ENCODE measurements at regions not wholly inside any gene's neighbourhood (a gene's known extent, or its start where the extent isn't known, plus 50 kb on each side); places are given as distances from the start of the nearest gene placed in this dataset.

DNA sequence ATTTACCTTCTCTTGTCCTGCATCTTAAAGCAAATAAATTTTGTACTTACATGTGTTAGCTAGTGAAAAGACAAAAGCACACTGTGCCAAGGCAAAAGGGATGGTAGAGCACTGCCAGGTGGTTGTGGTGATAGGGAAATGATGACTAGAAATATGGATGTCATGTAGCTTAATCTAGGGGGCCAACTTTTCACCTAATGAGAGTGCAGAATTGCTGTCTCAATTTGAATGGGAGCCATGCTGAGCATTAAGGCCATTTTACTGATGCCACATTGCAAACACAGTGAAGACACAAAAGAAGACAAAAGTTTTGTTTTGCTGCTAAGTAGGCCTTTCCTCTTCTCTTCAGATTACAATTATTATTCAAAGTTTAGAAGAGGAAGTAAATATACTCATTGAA, 274.7 kb downstream of the PDCD6IP start:
- H4K20me1 ChIP-seq (ENCODE audit: insufficient read depth), result no peaks in the 10 kb centered on the region
- no peak overlapping the region for H3K4me2 ChIP-seq (ENCODE audit: low read length)
- H3K27ac ChIP-seq (ENCODE audit: low read length), result no peak overlapping the region
- no peaks in the 10 kb centered on the region for H3K27me3 ChIP-seq (ENCODE audit: insufficient read depth, low read depth, low read length)
- H3K9me2 ChIP-seq (ENCODE audit: insufficient read depth, low read length), result no peaks in the 10 kb centered on the region
- H3K9me3 ChIP-seq (ENCODE audit: low read length), result no peaks in the 10 kb centered on the region
- H3K36me3 ChIP-seq (ENCODE audit: insufficient read depth, low read length), result no peaks in the 10 kb centered on the region
- no peak overlapping the region for H2AFZ ChIP-seq (ENCODE audit: low read depth, low read length)
- no peak overlapping the region for H3K4me3 ChIP-seq (ENCODE audit: low read length)
- TF ChIP-seq EP300 (conservative IDR thresholded peaks at IDR 0.05; ENCODE audit: poor library complexity, severe bottlenecking) (no peak), POLR2AphosphoS5 (IDR thresholded peaks at IDR 0.05) (no peak), SMC3 (conservative IDR thresholded peaks at IDR 0.05; ENCODE audit: poor library complexity) (no peak), TAF1 (IDR thresholded peaks at IDR 0.05; ENCODE audit: low read depth) (no peak), RAD21 (conservative IDR thresholded peaks at IDR 0.05) (no peak), EZH2 (IDR thresholded peaks at IDR 0.05; ENCODE audit: borderline replicate concordance, insufficient read depth, low read length, poor library complexity, severe bottlenecking) (no peak), MXI1 (conservative IDR thresholded peaks at IDR 0.05; ENCODE audit: poor library complexity, severe bottlenecking) (no peak)
- TF ChIP-seq, protein P1, sequence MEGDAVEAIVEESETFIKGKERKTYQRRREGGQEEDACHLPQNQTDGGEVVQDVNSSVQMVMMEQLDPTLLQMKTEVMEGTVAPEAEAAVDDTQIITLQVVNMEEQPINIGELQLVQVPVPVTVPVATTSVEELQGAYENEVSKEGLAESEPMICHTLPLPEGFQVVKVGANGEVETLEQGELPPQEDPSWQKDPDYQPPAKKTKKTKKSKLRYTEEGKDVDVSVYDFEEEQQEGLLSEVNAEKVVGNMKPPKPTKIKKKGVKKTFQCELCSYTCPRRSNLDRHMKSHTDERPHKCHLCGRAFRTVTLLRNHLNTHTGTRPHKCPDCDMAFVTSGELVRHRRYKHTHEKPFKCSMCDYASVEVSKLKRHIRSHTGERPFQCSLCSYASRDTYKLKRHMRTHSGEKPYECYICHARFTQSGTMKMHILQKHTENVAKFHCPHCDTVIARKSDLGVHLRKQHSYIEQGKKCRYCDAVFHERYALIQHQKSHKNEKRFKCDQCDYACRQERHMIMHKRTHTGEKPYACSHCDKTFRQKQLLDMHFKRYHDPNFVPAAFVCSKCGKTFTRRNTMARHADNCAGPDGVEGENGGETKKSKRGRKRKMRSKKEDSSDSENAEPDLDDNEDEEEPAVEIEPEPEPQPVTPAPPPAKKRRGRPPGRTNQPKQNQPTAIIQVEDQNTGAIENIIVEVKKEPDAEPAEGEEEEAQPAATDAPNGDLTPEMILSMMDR (IDR thresholded peaks at IDR 0.05; ENCODE audit: poor library complexity, severe bottlenecking), result no peak
- TF ChIP-seq, protein P2, sequence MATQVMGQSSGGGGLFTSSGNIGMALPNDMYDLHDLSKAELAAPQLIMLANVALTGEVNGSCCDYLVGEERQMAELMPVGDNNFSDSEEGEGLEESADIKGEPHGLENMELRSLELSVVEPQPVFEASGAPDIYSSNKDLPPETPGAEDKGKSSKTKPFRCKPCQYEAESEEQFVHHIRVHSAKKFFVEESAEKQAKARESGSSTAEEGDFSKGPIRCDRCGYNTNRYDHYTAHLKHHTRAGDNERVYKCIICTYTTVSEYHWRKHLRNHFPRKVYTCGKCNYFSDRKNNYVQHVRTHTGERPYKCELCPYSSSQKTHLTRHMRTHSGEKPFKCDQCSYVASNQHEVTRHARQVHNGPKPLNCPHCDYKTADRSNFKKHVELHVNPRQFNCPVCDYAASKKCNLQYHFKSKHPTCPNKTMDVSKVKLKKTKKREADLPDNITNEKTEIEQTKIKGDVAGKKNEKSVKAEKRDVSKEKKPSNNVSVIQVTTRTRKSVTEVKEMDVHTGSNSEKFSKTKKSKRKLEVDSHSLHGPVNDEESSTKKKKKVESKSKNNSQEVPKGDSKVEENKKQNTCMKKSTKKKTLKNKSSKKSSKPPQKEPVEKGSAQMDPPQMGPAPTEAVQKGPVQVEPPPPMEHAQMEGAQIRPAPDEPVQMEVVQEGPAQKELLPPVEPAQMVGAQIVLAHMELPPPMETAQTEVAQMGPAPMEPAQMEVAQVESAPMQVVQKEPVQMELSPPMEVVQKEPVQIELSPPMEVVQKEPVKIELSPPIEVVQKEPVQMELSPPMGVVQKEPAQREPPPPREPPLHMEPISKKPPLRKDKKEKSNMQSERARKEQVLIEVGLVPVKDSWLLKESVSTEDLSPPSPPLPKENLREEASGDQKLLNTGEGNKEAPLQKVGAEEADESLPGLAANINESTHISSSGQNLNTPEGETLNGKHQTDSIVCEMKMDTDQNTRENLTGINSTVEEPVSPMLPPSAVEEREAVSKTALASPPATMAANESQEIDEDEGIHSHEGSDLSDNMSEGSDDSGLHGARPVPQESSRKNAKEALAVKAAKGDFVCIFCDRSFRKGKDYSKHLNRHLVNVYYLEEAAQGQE (IDR thresholded peaks at IDR 0.05; ENCODE audit: borderline replicate concordance), result no peak
- H3F3A ChIP-seq (ENCODE audit: insufficient read depth, low read length, poor library complexity, severe bottlenecking), result peaks cover 6% of the 10 kb centered on the region
- H3K9ac ChIP-seq (ENCODE audit: low read length), result no peak overlapping the region
- no peaks in the 10 kb centered on the region for H3K79me2 ChIP-seq (replicated peaks; ENCODE audit: insufficient read depth, low read length)

DNA sequence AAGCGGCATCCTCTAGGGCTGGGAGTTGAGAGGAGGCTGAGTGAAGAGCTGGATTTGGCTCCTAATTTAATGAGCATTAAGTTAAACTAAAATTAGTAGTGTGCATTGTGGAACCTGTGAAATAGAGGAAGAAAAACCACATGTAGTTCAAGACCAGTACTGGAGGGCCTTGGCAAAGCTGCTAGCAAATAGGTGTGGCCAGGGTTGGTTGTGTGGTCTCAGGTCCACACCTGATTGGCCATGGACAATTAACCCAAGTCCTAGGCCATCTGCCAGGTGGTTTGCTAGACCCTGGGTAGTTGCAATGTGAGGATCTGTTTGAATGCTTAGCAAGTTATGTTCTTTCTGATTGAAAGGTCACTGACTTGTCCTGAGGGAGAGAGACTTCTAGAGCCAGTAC, 275.5 kb downstream of the PDCD6IP start:
- Histone ChIP-seq H3K4me3 (ENCODE audit: low read length) (no peak overlapping the region), H3K9ac (ENCODE audit: low read length) (no peak overlapping the region), H3K9me2 (ENCODE audit: insufficient read depth, low read length) (no peaks in the 10 kb centered on the region), H3K27ac (ENCODE audit: low read length) (no peak overlapping the region), H4K20me1 (ENCODE audit: insufficient read depth) (no peaks in the 10 kb centered on the region), H3K4me2 (ENCODE audit: low read length) (no peak overlapping the region), H3F3A (ENCODE audit: insufficient read depth, low read length, poor library complexity, severe bottlenecking) (peaks cover 3% of the 10 kb centered on the region), H3K9me3 (ENCODE audit: low read length) (no peaks in the 10 kb centered on the region), H3K79me2 (replicated peaks; ENCODE audit: insufficient read depth, low read length) (no peaks in the 10 kb centered on the region), H3K27me3 (ENCODE audit: insufficient read depth, low read depth, low read length) (no peaks in the 10 kb centered on the region), H2AFZ (ENCODE audit: low read depth, low read length) (no peak overlapping the region), H3K36me3 (ENCODE audit: insufficient read depth, low read length) (no peaks in the 10 kb centered on the region)
- TF ChIP-seq RAD21 (conservative IDR thresholded peaks at IDR 0.05), result no peak
- TF ChIP-seq MXI1 (conservative IDR thresholded peaks at IDR 0.05; ENCODE audit: poor library complexity, severe bottlenecking), result no peak
- no peak for TF ChIP-seq SMC3 (conservative IDR thresholded peaks at IDR 0.05; ENCODE audit: poor library complexity)
- TF ChIP-seq, protein P1 (IDR thresholded peaks at IDR 0.05; ENCODE audit: poor library complexity, severe bottlenecking), result no peak
- TF ChIP-seq TAF1 (IDR thresholded peaks at IDR 0.05; ENCODE audit: low read depth), result no peak
- no peak for TF ChIP-seq EZH2 (IDR thresholded peaks at IDR 0.05; ENCODE audit: borderline replicate concordance, insufficient read depth, low read length, poor library complexity, severe bottlenecking)
- TF ChIP-seq, protein P2 (IDR thresholded peaks at IDR 0.05; ENCODE audit: borderline replicate concordance), result no peak
- TF ChIP-seq POLR2AphosphoS5 (IDR thresholded peaks at IDR 0.05), result no peak
- TF ChIP-seq EP300 (conservative IDR thresholded peaks at IDR 0.05; ENCODE audit: poor library complexity, severe bottlenecking), result no peak

Measured in neural cell (in vitro differentiated cells).